DND-41 (cell line): ENCODE measurements at regions not wholly inside any gene's neighbourhood (a gene's known extent, or its start where the extent isn't known, plus 50 kb on each side); places are given as distances from the start of the nearest gene placed in this dataset.

Experiments
- ATAC-seq: fragments of 200-7000 bp; cut with Tn5 transposase; 3 replicates; pipeline ENCODE4 v1.9.1; 2021; ENCODE audit warnings: low read depth; ENCODE audit not compliant: insufficient read depth
- DNase-seq: peaks from one replicate; pipeline ENCODE4 v3.0.0-alpha.2; 2020
- H2AFZ ChIP-seq: 2 replicates; pipeline ENCODE4 v1.6.0; 2012; ENCODE audit warnings: low read depth, low read length
- H3K27ac ChIP-seq: 2 replicates; pipeline ENCODE4 v1.5.1; 2012; ENCODE audit warnings: low read length, inconsistent platforms
- H3K27me3 ChIP-seq: fragments of 200-600 bp; sonication (generic); 2 replicates; pipeline ENCODE4 v1.6.0; 2012; ENCODE audit warnings: low read length, mild to moderate bottlenecking, inconsistent platforms; ENCODE audit not compliant: insufficient read depth, poor library complexity
- H3K36me3 ChIP-seq: 2 replicates; pipeline ENCODE4 v1.5.1; 2012; ENCODE audit warnings: low read length, inconsistent platforms; ENCODE audit not compliant: insufficient read depth
- H3K4me1 ChIP-seq: 2 replicates; pipeline ENCODE4 v1.5.1; 2012; ENCODE audit warnings: mild to moderate bottlenecking, low read length; ENCODE audit not compliant: insufficient read depth
- H3K4me2 ChIP-seq: 2 replicates; pipeline ENCODE4 v1.6.0; 2012; ENCODE audit warnings: mild to moderate bottlenecking, moderate library complexity, low read length, inconsistent platforms; ENCODE audit not compliant: insufficient read depth
- H3K4me3 ChIP-seq, 2 experiments: fragments of 200-600 bp in 1 of 2; shearing (Covaris generic) in 1 of 2; 2 replicates each; pipeline ENCODE4 v1.5.1; 2012 to 2016; ENCODE audit warnings: inconsistent platforms in 2 of 2, low read length in 2 of 2, mild to moderate bottlenecking in 2 of 2, low read depth in 1 of 2, moderate library complexity in 1 of 2
- H3K79me2 ChIP-seq: 2 replicates; pipeline ENCODE4 v1.6.0; 2012; ENCODE audit warnings: low read length, inconsistent platforms; ENCODE audit not compliant: insufficient read depth
- H3K9ac ChIP-seq: 2 replicates; pipeline ENCODE4 v1.6.0; 2012; ENCODE audit warnings: low read depth, mild to moderate bottlenecking, inconsistent platforms, low read length, moderate library complexity
- H3K9me3 ChIP-seq: 2 replicates; pipeline ENCODE4 v1.5.1; 2012; ENCODE audit warnings: low read length, moderate library complexity, mild to moderate bottlenecking, inconsistent platforms; ENCODE audit not compliant: insufficient read depth, severe bottlenecking
- H4K20me1 ChIP-seq: 2 replicates; pipeline ENCODE4 v1.6.0; 2012; ENCODE audit warnings: low read length; ENCODE audit not compliant: insufficient read depth
- CTCF ChIP-seq: IDR thresholded peaks from 2 replicates; pipeline ENCODE4 v1.5.1; 2012; ENCODE audit warnings: borderline replicate concordance, low read length, moderate library complexity, mild to moderate bottlenecking; ENCODE audit not compliant: poor library complexity, severe bottlenecking; ENCODE audit errors: extremely low read depth
- EZH2 ChIP-seq: IDR thresholded peaks from 3 replicates; pipeline ENCODE4 v1.6.1; 2012; ENCODE audit warnings: borderline replicate concordance, low read depth, mild to moderate bottlenecking, moderate library complexity, low read length, inconsistent platforms; ENCODE audit not compliant: severe bottlenecking

- Histone ChIP-seq H3K4me1 (no peaks in the 10 kb centered on the region), H2AFZ (no peak overlapping the region), H3K27ac (no peak overlapping the region), H4K20me1 (no peaks in the 10 kb centered on the region), H3K27me3 (no peaks in the 10 kb centered on the region), H3K36me3 (no peaks in the 10 kb centered on the region), H3K9ac (no peak overlapping the region), H3K4me3 (no peak overlapping the region), H3K79me2 (no peaks in the 10 kb centered on the region), H3K4me2 (no peak overlapping the region), H3K9me3 (peaks cover 15% of the 10 kb centered on the region)
- TF ChIP-seq CTCF (no peak), EZH2 (no peak)
- DNase-seq (no peak), ATAC-seq (no peak)
Measured at GRCh38 chr13:82436099-82436585, 1446.1 kb downstream of the SLITRK1 start.

- Histone ChIP-seq H3K4me3 (no peak overlapping the region), H3K4me2 (no peak overlapping the region), H3K79me2 (no peaks in the 10 kb centered on the region), H3K27ac (no peak overlapping the region), H3K9ac (no peak overlapping the region), H3K36me3 (no peaks in the 10 kb centered on the region), H3K4me1 (no peaks in the 10 kb centered on the region), H3K27me3 (no peaks in the 10 kb centered on the region), H3K9me3 (peaks cover 7% of the 10 kb centered on the region), H4K20me1 (no peaks in the 10 kb centered on the region), H2AFZ (no peak overlapping the region)
- ATAC-seq (no peak), DNase-seq (no peak)
- no peak for TF ChIP-seq CTCF
- TF ChIP-seq EZH2, result no peak
Measured at GRCh38 chr13:82432949-82433348, 1449.3 kb downstream of the SLITRK1 start.

- Histone ChIP-seq H3K27me3 (no peaks in the 10 kb centered on the region), H3K9me3 (no peaks in the 10 kb centered on the region), H3K4me1 (no peaks in the 10 kb centered on the region), H3K79me2 (no peaks in the 10 kb centered on the region), H2AFZ (no peak overlapping the region), H3K4me2 (no peak overlapping the region), H3K36me3 (no peaks in the 10 kb centered on the region), H3K9ac (no peak overlapping the region), H4K20me1 (no peaks in the 10 kb centered on the region), H3K27ac (no peak overlapping the region), H3K4me3 (no peak overlapping the region)
- TF ChIP-seq CTCF (no peak), EZH2 (no peak)
- ATAC-seq (no peak), DNase-seq (no peak)
Measured at GRCh38 chr13:82412749-82413148, 1469.5 kb downstream of the SLITRK1 start.

GRCh38 chr13:82407321-82407720 lies 1475.0 kb downstream of the SLITRK1 start:
- Histone ChIP-seq H3K4me1 (no peaks in the 10 kb centered on the region), H2AFZ (no peak overlapping the region), H3K27me3 (no peaks in the 10 kb centered on the region), H3K79me2 (no peaks in the 10 kb centered on the region), H4K20me1 (no peaks in the 10 kb centered on the region), H3K9ac (no peak overlapping the region), H3K4me3 (no peak overlapping the region), H3K36me3 (no peaks in the 10 kb centered on the region), H3K4me2 (no peak overlapping the region), H3K9me3 (no peaks in the 10 kb centered on the region), H3K27ac (no peak overlapping the region)
- no peak for DNase-seq
- TF ChIP-seq CTCF, result no peak
- no peak for TF ChIP-seq EZH2
- no peak for ATAC-seq
